NCI-H1436 treated with DMSO at 0.1 percent for 48 hours (cell line): ENCODE measurements at regions not wholly inside any gene's neighbourhood (a gene's known extent, or its start where the extent isn't known, plus 50 kb on each side); places are given as distances from the start of the nearest gene placed in this dataset.

Experiments
- DNase-seq: peaks from one replicate; lab custom pipeline; 2025; lab: John Stamatoyannopoulos, UW

GRCh38 chr3:180829409-180830405, 82.8 kb upstream of the FXR1 start:
- DNase-seq = no peak

GRCh38 chr3:180835501-180835900, 77.0 kb upstream of the FXR1 start:
- DNase-seq = no peak

GRCh38 chr3:180836766-180837165, 75.7 kb upstream of the FXR1 start:
- DNase-seq = no peak

- no peak for DNase-seq
Observed at GRCh38 chr3:180854887-180855286, 57.6 kb upstream of the FXR1 start.

- DNase-seq = no peak
Observed at GRCh38 chr3:180855364-180855763, 57.1 kb upstream of the FXR1 start.

GRCh38 chr3:180855956-180856355, 56.5 kb upstream of the FXR1 start:
- DNase-seq = no peak

- DNase-seq = no peak
Observed at GRCh38 chr3:180860180-180860858, 52.2 kb upstream of the FXR1 start.
